ENCODE measurements at regions not wholly inside any gene's neighbourhood (a gene's known extent, or its start where the extent isn't known, plus 50 kb on each side); places are given as distances from the start of the nearest gene placed in this dataset.

- in situ Hi-C loops (cut with HindIII; ENCODE audit: low pct_unique_long_range_greater_than_20kb, low sequenced_read_pairs) = no loop called here
Observed at GRCh38 chr1:222266223-222267196, 281.4 kb downstream of the HHIPL2 start.

DNA sequence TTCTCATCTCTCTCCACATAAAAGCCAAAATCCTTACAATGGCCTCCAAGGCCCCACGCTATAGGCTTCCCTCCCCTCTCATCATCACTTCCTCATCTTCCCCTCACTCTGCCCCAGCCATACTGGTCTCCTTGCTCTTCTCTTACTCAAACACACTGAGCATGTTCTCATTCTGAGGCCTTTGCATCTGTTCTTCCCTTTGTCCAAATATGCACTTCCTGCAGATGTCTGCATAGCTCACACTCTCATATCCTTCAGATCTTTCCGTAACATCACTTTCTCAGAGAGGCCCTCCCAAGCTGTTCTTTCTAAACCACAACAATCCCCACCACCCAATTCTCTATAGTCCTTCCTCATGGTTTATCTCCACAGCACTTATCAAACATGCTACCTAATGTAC is 284.1 kb downstream of the HHIPL2 start:
- no peak for DNase-seq (ENCODE audit: low read depth)
- in situ Hi-C loops (cut with HindIII; ENCODE audit: low pct_unique_long_range_greater_than_20kb, low sequenced_read_pairs) = no loop called here

More at GRCh38 chr1:222266223-222267196, 281.4 kb downstream of the HHIPL2 start:
- DNase-seq (ENCODE audit: low read depth) = no peak

- in situ Hi-C loops (cut with HindIII; ENCODE audit: low pct_unique_long_range_greater_than_20kb, low sequenced_read_pairs) = no loop called here
- no peak for DNase-seq (ENCODE audit: low read depth)
Observed at GRCh38 chr1:222257027-222257426, 290.9 kb downstream of the HHIPL2 start.

GRCh38 chr1:222256058-222256457 is 291.8 kb downstream of the HHIPL2 start:
- DNase-seq (ENCODE audit: low read depth) = no peak
- in situ Hi-C loops (cut with HindIII; ENCODE audit: low pct_unique_long_range_greater_than_20kb, low sequenced_read_pairs) = no loop called here

DNA sequence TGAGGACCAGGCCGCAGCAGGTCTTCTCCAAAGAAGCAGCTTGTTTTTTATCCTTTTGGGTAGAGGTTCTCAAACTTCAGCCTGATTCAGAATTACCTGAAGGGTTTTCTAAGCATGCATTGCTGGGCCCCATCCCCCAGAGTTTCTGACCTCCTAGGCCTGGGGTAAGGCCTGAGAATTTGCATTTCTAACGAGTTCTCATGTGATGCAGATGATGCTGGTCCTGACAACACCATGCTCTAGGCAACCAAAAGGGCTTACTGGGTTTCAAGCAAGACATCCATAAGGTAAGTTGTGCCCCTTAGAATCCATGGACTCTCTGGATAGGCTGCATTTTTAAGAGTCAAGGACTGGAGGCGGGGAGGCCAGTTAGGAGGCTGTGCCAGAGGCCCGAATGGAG is 295.1 kb downstream of the HHIPL2 start:
- DNase-seq (ENCODE audit: low read depth) = no peak
- in situ Hi-C loops (cut with HindIII; ENCODE audit: low pct_unique_long_range_greater_than_20kb, low sequenced_read_pairs) = no loop called here

DNA sequence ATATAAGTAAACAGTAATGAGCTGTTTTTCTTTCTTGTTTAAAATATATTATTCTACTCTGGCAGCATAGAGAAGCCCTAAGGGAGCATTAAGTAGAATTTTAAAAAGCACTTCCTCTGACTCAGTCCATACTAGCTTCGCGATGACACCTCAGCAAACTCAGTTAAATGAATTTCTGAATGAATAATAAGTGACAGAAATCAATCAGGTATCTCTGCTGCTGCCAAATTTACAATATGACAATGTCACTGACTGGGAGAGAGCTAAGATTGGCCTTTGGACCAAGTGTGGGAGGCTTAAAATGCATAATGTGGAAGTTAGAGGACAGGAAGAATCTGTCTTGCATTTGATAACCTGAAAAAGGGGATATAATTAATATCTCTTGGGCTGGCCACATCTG is 296.1 kb downstream of the HHIPL2 start:
- in situ Hi-C loops (cut with HindIII; ENCODE audit: low pct_unique_long_range_greater_than_20kb, low sequenced_read_pairs) = no loop called here

DNA sequence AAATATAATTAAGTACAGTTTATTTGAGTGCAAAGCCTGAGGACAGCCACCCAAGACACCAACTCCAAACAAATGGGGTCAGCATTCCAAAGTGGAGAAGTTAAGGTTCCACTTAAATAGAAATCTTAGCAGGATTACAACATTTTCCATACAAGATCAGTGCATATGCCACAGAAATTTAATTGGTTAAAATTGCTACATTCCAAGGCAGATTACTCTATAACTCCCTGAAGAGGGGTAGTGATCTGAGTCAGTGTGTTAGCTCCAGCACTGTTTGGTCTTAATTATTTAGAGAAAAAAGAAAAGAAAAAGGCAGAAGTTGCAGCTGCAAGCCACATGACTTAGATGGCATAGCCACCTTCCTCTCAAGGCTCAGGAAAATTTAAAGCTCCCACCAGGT is 297.5 kb downstream of the HHIPL2 start:
- in situ Hi-C loops (cut with HindIII; ENCODE audit: low pct_unique_long_range_greater_than_20kb, low sequenced_read_pairs) = no loop called here
- DNase-seq (ENCODE audit: low read depth) = no peak

More for the DNA sequence above, 296.1 kb downstream of the HHIPL2 start:
- DNase-seq (ENCODE audit: low read depth) = no peak

GRCh38 chr1:222247811-222248310 is 300.0 kb downstream of the HHIPL2 start:
- in situ Hi-C loops (cut with HindIII; ENCODE audit: low pct_unique_long_range_greater_than_20kb, low sequenced_read_pairs) = no loop called here
- no peak for DNase-seq (ENCODE audit: low read depth)

DNA sequence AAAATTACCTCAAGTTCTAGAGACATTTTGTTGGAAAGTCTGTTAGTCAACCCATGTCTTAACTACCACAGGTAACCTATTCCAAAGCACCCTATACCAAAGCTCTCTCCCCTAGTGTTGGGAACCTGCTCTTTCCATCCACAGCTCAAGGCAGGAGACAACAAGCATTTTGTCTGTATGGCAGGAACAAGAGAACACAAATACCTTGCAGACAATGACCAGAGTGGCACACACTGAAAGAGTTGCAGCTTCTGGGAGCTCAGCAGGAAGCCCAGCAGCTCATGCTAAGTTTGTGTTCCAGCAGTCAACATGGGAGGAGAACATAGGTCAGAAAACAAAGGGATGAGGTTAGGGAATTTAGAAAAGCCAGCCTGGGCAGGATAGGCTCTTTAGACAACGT is 300.8 kb downstream of the HHIPL2 start:
- DNase-seq (ENCODE audit: low read depth) = no peak
- in situ Hi-C loops (cut with HindIII; ENCODE audit: low pct_unique_long_range_greater_than_20kb, low sequenced_read_pairs) = no loop called here

- in situ Hi-C loops (cut with HindIII; ENCODE audit: low pct_unique_long_range_greater_than_20kb, low sequenced_read_pairs) = no loop called here
- no peak for DNase-seq (ENCODE audit: low read depth)
Observed at GRCh38 chr1:222243902-222244301, 304.0 kb downstream of the HHIPL2 start.

DNA sequence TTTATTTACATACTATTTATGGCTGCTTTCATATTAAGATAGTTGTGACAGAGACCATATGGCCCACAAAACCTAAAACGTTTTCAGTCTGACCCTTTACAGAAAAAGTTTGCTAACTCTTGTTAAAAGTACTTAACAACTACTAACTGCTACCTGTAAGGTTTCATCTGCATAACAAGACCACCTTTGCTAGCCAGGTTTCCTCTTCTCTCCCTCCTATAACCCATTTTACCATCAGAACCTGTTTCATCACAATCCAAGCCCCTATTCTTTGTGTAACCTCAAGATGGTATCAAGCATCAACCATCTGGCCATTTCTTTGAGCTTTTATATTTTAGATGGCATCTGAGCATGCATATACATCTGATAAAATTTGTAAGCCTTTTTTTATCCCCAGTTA is 305.4 kb downstream of the HHIPL2 start:
- in situ Hi-C loops (cut with HindIII; ENCODE audit: low pct_unique_long_range_greater_than_20kb, low sequenced_read_pairs) = no loop called here
- no peak for DNase-seq (ENCODE audit: low read depth)

GRCh38 chr1:222241410-222241809 is 306.5 kb downstream of the HHIPL2 start:
- no peak for DNase-seq (ENCODE audit: low read depth)
- in situ Hi-C loops (cut with HindIII; ENCODE audit: low pct_unique_long_range_greater_than_20kb, low sequenced_read_pairs) = no loop called here

- in situ Hi-C loops (cut with HindIII; ENCODE audit: low pct_unique_long_range_greater_than_20kb, low sequenced_read_pairs) = no loop called here
- peak; percentile 9 for DNase-seq (ENCODE audit: low read depth)
Observed at GRCh38 chr1:222240536-222241181, 307.2 kb downstream of the HHIPL2 start.

GRCh38 chr1:222239130-222239529 is 308.8 kb downstream of the HHIPL2 start:
- no peak for DNase-seq (ENCODE audit: low read depth)
- in situ Hi-C loops (cut with HindIII; ENCODE audit: low pct_unique_long_range_greater_than_20kb, low sequenced_read_pairs) = no loop called here

DNA sequence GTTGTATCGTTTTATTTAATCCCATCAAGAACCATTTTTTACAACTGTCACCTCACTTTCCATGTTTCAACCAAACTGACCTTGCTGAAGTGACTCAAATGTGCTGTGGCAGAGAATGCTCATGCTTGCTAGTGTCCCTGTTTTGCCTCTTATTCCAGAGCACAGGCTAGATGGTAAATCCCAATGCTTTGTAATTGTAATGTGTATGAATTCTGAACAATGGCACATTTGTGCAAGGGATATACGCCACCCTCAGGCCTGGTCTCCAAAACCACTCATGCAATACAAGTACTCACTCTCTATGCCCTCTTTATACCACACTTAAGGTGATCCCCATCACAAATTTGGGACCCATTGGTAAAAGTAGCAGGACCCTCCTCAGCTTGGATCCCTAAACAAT is 313.6 kb downstream of the HHIPL2 start:
- in situ Hi-C loops (cut with HindIII; ENCODE audit: low pct_unique_long_range_greater_than_20kb, low sequenced_read_pairs) = no loop called here
- DNase-seq (ENCODE audit: low read depth) = no peak

DNA sequence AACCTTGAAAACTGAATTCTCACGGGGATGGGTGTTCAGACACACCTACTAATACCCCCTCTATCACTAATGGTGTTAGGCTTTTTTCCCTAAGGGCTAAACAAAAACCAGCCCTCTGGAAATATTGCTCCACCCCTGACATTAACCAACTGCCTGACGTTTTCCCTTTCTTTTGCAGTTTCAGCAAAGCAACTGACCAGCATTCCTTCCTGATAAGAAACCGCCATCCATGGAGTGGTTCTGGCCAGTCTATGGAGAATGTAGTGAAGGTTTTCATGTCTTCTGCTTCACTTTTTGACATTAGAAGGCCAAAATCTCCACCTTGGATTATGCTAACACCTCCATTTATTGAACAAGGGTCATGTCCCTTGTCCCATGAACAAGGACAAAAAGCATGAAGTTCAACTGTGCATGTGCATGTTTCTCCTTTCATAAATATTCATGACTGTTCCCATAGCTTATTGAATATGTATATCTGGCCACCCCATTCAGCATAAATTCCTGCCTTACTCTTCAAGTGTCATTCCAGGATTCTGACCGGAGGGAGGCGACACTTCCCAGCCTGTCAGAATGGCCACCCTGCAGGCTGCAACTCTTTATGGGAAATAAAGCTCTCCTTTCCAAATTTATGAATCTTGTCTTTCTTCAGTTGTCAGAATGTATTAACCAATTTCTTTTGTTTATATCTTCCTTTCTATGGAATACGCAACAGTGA is 314.3 kb downstream of the HHIPL2 start:
- in situ Hi-C loops (cut with HindIII; ENCODE audit: low pct_unique_long_range_greater_than_20kb, low sequenced_read_pairs) = no loop called here
- no peak for DNase-seq (ENCODE audit: low read depth)

DNA sequence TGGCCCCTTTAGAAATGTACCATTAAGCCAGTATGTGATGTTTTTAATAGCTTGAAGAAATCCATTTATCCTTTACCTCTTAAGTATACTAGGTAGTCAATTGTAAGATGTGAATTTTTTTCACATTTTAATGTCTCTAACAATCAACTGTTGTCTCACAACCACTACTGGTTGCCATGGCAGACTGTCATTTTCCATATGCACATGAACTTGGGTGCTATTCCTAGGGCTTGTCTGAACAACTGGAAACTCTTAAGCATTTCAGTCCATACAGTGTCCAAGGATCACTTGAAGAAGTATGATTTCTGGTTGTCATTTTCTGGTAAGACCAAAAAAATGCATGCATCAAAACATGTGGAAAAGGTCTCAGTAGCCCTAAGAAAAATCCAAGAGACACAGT is 315.1 kb downstream of the HHIPL2 start:
- in situ Hi-C loops (cut with HindIII; ENCODE audit: low pct_unique_long_range_greater_than_20kb, low sequenced_read_pairs) = no loop called here
- DNase-seq (ENCODE audit: low read depth) = no peak

DNA sequence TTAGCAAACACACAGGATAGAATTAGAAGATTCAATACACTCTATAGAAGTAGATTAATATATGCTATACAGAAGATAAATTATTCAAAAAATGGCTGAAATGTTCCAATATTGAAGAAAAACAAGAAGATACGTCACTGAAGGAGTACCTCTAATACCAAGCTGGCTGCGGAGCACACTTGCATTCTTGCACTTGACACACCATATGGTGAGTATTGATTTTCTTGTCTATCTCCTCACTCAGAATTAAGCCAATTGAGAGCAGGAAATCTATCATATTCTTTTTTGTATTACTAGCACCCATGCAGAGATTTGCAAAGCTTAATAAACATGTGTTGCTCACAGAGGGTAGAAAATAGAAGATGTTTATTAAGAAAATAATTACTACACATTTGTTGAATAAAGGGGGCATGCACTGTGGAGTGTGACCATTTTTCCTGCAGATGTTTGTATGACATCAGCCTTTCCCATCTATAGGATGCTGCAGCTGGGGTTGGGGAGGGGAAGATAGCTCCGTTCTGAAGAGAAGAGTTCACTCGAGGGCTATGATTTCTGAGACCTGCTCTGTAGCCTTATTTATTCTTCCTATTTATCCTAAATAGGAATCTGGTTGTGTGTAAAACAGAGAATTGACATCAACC is 318.1 kb downstream of the HHIPL2 start:
- no peak for DNase-seq (ENCODE audit: low read depth)
- in situ Hi-C loops (cut with HindIII; ENCODE audit: low pct_unique_long_range_greater_than_20kb, low sequenced_read_pairs) = no loop called here
